Lung (tissue), 11 donors: ENCODE measurements at regions not wholly inside any gene's neighbourhood (a gene's known extent, or its start where the extent isn't known, plus 50 kb on each side); places are given as distances from the start of the nearest gene placed in this dataset.

Experiments
- ATAC-seq: fragments of 200-7000 bp; cut with Tn5 transposase; one replicate; pipeline ENCODE4 v1.9.1; 2020; ENCODE audit warnings: moderate number of reproducible peaks; ENCODE audit not compliant: insufficient read depth, low FRiP score
- DNase-seq, 3 donors: peaks; one replicate each; pipeline ENCODE4 v3.0.0-alpha.2; 2013 to 2017
- H3K27ac ChIP-seq, 2 donors: one replicate each; pipeline ENCODE4 v1.5.1; 2013; ENCODE audit warnings: mild to moderate bottlenecking in 2 of 2, moderate library complexity in 2 of 2, control low read depth in 1 of 2, inconsistent platforms in 1 of 2, low read depth in 1 of 2, low read length in 1 of 2
- H3K27me3 ChIP-seq, 3 donors: one replicate each; pipeline ENCODE4 v1.5.1; 2013; ENCODE audit warnings: low read length in 2 of 3; ENCODE audit not compliant: control insufficient read depth in 3 of 3, insufficient read depth in 3 of 3
- H3K36me3 ChIP-seq, 4 donors: one replicate each; pipeline ENCODE4 v1.5.1; 2013; ENCODE audit warnings: low read length in 4 of 4, mild to moderate bottlenecking in 1 of 4, moderate library complexity in 1 of 4; ENCODE audit not compliant: control insufficient read depth in 4 of 4, insufficient read depth in 4 of 4
- H3K4me1 ChIP-seq, 5 donors: one replicate each; pipeline ENCODE4 v1.5.1; 2013; ENCODE audit warnings: low read length in 5 of 5, mild to moderate bottlenecking in 2 of 5, moderate library complexity in 1 of 5; ENCODE audit not compliant: control insufficient read depth in 5 of 5, insufficient read depth in 5 of 5
- H3K4me3 ChIP-seq: one replicate; pipeline ENCODE4 v1.5.1; 2013; ENCODE audit warnings: mild to moderate bottlenecking, control low read depth, moderate library complexity
- H3K9ac ChIP-seq, 2 donors: one replicate each; pipeline ENCODE4 v1.5.1; 2013; ENCODE audit warnings: low read length in 2 of 2, control low read depth in 1 of 2; ENCODE audit not compliant: insufficient read depth in 1 of 2
- H3K9me3 ChIP-seq, 4 donors: one replicate each; pipeline ENCODE4 v1.5.1; 2013; ENCODE audit warnings: low read length in 3 of 4, mild to moderate bottlenecking in 1 of 4, moderate library complexity in 1 of 4; ENCODE audit not compliant: control insufficient read depth in 4 of 4, insufficient read depth in 3 of 4
- WGBS, 2 donors: extraction: QIAGEN DNeasy Blood & Tissue Kit; methylation state at CpG; one replicate each; pipeline ENCODE4 v1.1.7; 2013; 5-methylcytosine and 5-hydroxymethylcytosine counted together
- TF ChIP-seq, protein P1 (sequence below): IDR thresholded peaks from 2 replicates; pipeline ENCODE4 v1.5.1; 2012; ENCODE audit warnings: mild to moderate bottlenecking; ENCODE audit errors: control extremely low read depth, extremely low read depth
- donor health status: control.
- donor health status: control.
- donor health status: Bipolar disorder and iron deficiency.
- donor health status: healthy.
- donor health status: DM: yes; HTN: yes; CAD: no.

DNA sequence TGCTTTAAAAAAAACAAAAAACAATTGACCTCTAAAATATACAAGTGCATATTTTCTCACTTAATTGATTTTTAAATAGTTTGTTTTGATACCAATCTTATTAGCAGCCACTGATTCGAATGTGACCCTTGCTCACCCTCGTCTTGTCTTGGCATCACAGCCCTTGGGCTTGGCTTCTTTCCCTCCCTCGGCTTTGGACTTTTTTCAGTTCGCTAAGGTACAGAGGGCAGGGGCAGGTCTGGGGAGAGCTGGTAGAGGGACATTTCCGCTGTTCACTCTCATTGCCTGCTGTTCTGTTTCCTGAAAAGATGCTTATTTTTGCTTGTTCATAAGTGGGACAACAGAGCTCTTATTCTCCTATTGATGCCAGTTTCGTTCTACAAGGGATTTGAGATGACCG, 88.5 kb upstream of the RPS6KA3 start:
- Histone ChIP-seq H3K9ac (no peak overlapping the region), H3K36me3 (no peaks in the 10 kb centered on the region)
- ATAC-seq = no peak

DNA sequence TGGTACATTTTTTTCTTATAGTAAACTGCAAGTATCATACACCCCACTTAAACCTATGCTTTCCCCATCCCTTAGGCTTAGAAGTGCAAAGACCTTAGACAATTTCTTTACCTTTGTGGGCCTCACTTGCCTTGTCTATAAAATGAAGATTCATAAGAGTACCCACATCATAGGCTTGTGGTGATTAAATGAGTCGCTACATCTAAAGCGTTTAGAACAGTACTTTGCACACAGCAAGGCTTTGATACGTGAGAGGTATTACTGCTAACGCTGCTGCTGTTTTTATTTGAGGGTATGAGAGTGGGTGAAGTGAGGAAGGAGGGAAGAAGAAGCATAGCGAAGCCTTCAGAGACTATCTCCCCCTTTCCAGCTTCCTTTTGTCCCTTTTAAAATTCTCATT, 87.8 kb upstream of the RPS6KA3 start:
- no peak overlapping the region for H3K9ac ChIP-seq
- peaks cover 0 to 5% (median 0%) of the 10 kb centered on the region in 5 donors for H3K4me1 ChIP-seq
- no peak overlapping the region for H3K27ac ChIP-seq
- peaks cover 3 to 34% (median 20%) of the 10 kb centered on the region in 3 donors for H3K27me3 ChIP-seq
- H3K36me3 ChIP-seq = no peaks in the 10 kb centered on the region
- DNase-seq (no peak), ATAC-seq (no peak)
- H3K9me3 ChIP-seq = peaks cover 0 to 3% (median 1%) of the 10 kb centered on the region in 4 donors
- 69 to 96% methylated on average over 5 of the region's 5 CpGs for WGBS, 2 donors
- no peak overlapping the region for H3K4me3 ChIP-seq
- TF ChIP-seq, protein P1, sequence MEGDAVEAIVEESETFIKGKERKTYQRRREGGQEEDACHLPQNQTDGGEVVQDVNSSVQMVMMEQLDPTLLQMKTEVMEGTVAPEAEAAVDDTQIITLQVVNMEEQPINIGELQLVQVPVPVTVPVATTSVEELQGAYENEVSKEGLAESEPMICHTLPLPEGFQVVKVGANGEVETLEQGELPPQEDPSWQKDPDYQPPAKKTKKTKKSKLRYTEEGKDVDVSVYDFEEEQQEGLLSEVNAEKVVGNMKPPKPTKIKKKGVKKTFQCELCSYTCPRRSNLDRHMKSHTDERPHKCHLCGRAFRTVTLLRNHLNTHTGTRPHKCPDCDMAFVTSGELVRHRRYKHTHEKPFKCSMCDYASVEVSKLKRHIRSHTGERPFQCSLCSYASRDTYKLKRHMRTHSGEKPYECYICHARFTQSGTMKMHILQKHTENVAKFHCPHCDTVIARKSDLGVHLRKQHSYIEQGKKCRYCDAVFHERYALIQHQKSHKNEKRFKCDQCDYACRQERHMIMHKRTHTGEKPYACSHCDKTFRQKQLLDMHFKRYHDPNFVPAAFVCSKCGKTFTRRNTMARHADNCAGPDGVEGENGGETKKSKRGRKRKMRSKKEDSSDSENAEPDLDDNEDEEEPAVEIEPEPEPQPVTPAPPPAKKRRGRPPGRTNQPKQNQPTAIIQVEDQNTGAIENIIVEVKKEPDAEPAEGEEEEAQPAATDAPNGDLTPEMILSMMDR = no peak

More for the DNA sequence above, 88.5 kb upstream of the RPS6KA3 start:
- H3K4me3 ChIP-seq = no peak overlapping the region
- H3K9me3 ChIP-seq = peaks cover 0 to 2% (median 0%) of the 10 kb centered on the region in 4 donors
- peaks cover 3 to 33% (median 15%) of the 10 kb centered on the region in 3 donors for H3K27me3 ChIP-seq
- WGBS, 2 donors = 74 to 89% methylated on average over 7 of the region's 7 CpGs
- TF ChIP-seq, protein P1 = no peak
- no peak overlapping the region for H3K27ac ChIP-seq
- peaks cover 0 to 5% (median 0%) of the 10 kb centered on the region in 5 donors for H3K4me1 ChIP-seq
- DNase-seq = no peak

DNA sequence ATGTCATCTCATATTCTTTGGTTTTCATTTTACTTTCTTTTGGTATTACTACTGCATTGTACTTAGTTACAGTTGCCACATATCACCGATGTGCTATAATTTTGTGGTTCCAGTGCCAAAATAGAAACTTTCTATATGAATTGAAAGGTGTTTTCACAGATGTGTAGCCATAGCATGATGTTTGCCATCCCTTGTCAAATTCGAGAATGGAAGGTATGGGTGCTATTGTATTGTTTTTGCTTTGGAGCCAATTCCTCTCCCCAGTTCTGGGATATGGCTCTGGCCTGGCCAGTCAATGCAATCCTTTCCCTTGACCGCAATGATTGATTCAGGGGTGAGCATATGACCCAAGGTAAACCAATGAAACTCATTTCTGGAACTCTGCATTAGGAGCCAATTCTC, 86.2 kb upstream of the RPS6KA3 start:
- H3K4me1 ChIP-seq = peaks cover 0 to 8% (median 0%) of the 10 kb centered on the region in 5 donors
- peaks cover 0 to 3% (median 2%) of the 10 kb centered on the region in 4 donors for H3K9me3 ChIP-seq
- WGBS, 2 donors = 80 to 91% methylated on average over 3 of the region's 3 CpGs
- no peak overlapping the region for H3K4me3 ChIP-seq
- H3K27ac ChIP-seq = no peak overlapping the region
- H3K9ac ChIP-seq = no peak overlapping the region
- ATAC-seq = no peak
- no peaks in the 10 kb centered on the region for H3K36me3 ChIP-seq
- no peak for DNase-seq
- TF ChIP-seq, protein P1 = no peak
- peaks cover 3 to 36% (median 24%) of the 10 kb centered on the region in 3 donors for H3K27me3 ChIP-seq

DNA sequence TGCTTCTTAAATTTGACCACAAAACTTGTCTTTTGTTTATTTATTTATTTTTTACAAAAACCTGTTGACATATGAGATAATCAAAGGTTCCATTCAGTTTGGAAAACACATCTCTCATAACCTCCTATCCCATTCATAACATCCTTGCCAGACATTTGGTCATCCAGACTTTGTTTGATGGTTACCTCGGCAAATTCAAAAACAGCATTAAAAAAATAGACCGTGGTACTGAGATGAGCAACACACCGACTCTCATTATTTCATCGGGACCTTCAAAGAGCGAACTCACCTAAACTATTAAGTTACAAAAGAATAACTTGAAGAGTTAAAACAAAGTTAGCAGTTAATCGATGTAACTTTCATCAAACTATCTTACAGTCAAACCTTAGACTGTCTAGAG, 85.8 kb upstream of the RPS6KA3 start:
- peaks cover 0 to 3% (median 2%) of the 10 kb centered on the region in 4 donors for H3K9me3 ChIP-seq
- no peaks in the 10 kb centered on the region for H3K36me3 ChIP-seq
- H3K4me3 ChIP-seq = no peak overlapping the region
- no peak overlapping the region for H3K9ac ChIP-seq
- no peak for ATAC-seq
- no peak overlapping the region for H3K27ac ChIP-seq
- WGBS, 2 donors = 84 to 93% methylated on average over 6 of the region's 6 CpGs
- DNase-seq = no peak
- H3K27me3 ChIP-seq = peaks cover 3 to 36% (median 26%) of the 10 kb centered on the region in 3 donors
- TF ChIP-seq, protein P1 = no peak
- H3K4me1 ChIP-seq = peaks cover 0 to 11% (median 0%) of the 10 kb centered on the region in 5 donors
